NT2/D1 (cell line): ENCODE measurements at regions not wholly inside any gene's neighbourhood (a gene's known extent, or its start where the extent isn't known, plus 50 kb on each side); places are given as distances from the start of the nearest gene placed in this dataset.
"Not testable (repeated sequence)": the region's sequence is repeated elsewhere in the genome, so short reads cannot be mapped to it uniquely, and the experiment has no call there.

ENCODE experiments used
- SUZ12 ChIP-seq: IDR thresholded peaks from 2 replicates; pipeline ENCODE4 v1.6.1; 2011; ENCODE audit not compliant: insufficient read length, insufficient read depth; ENCODE audit errors: extremely low read depth
- YY1 ChIP-seq: IDR thresholded peaks from 2 replicates; pipeline ENCODE4 v1.6.1; 2011; ENCODE audit not compliant: insufficient read length, insufficient read depth
- ZNF274 ChIP-seq: IDR thresholded peaks from 2 replicates; pipeline ENCODE4 v1.6.1; 2011; ENCODE audit warnings: mild to moderate bottlenecking, low read depth, low read length

- not testable (repeated sequence) for TF ChIP-seq ZNF274, YY1, SUZ12
Observed at GRCh38 chr5:103858367-103858766, 295.8 kb upstream of the NUDT12 start.
